GM21381 (cell line): ENCODE measurements at regions not wholly inside any gene's neighbourhood (a gene's known extent, or its start where the extent isn't known, plus 50 kb on each side); places are given as distances from the start of the nearest gene placed in this dataset.

Experiments
- ATAC-seq: cut with Tn5 transposase; IDR thresholded peaks from one replicate; pipeline ENCODE4 v1.9.1; 2021; ENCODE audit warnings: mild to moderate bottlenecking, moderate library complexity; ENCODE audit not compliant: unreplicated experiment

DNA sequence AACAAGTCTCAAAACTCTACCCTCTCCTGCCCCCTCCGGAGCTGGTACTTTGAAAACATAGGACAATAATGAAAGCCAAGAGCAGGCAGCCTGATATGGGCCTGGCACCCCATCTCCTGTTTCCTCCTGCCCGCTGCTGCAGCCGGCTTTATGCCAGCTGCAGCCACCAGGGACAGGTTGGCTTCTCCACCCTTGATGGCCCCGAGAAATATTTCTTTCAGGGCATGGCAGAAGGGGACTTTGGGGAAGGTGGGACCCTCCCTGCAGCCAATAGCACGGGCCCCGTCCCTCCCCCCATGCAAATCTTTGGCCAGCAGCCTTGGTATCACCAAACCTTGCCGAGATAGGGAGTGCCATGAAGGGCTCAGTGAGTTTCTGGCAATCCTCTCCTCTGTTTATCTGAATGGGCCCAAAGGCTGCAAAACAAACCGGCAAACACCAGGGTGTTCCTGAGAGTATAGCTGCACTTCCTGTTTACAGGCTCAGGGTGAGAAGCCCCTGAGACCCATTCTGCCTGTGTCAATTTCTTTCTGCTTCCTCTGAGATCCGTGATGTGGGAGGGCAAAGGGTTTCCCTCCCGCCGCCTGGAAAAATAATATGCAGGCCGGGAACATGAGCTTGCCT is 73.4 kb upstream of the BOD1 start:
- ATAC-seq, result no peak

DNA sequence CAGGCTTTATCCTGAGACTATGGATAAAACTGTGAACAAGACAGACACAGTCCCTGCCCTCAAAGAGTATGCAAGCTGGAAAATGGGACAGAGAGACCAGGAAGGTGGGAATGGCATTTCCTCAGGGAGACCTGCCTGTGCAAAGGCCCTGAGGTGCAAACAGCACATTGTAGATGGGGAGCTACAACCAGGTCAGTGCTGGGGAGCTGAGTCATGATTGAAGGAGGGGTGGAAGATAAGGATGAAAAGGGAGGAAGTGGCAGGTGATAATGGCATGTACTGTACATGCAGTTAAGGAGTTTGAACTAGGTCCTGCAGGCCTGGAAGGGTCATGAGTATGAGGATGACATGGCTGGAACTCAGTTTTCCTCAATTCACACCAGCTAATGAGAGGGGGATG is 75.5 kb upstream of the BOD1 start:
- no peak for ATAC-seq

DNA sequence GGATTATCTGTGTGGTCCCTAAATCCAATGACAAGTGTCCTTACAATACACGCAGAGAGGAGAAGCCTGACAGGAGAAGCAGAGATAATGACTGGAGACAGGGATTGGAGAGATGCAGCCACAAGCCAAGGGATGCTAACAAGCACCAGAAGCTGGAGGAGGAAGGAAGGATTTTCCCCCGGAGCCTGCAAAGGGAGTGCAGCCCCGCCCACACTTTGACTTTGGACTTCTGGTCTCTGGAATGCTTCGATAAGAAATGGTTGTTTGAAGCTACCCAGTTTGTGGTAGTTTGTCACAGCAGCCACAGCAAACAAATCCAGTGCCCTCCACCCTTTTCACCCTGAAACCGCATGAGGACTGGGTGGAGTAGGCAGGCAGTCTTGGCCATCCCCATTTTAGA is 77.2 kb upstream of the BOD1 start:
- ATAC-seq, result no peak

DNA sequence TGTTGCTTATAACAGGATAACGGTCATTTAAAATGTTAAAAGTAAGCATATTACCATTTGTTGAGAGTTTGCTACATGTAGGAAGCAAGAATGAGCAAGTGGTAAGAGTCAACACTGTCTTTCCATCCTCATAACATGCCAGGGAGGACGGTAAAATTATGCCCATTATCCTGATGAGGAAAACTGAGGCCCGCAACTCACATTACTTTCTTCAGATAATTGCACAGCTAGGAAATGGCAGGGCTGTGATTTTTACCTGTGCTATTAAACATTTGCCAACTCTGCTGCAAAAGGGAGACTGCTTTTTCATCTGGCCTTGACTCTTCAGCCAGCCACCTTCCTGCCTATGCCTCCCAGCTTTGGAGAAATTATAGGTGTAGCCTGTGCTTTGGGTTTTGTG is 79.8 kb upstream of the BOD1 start:
- no peak for ATAC-seq

DNA sequence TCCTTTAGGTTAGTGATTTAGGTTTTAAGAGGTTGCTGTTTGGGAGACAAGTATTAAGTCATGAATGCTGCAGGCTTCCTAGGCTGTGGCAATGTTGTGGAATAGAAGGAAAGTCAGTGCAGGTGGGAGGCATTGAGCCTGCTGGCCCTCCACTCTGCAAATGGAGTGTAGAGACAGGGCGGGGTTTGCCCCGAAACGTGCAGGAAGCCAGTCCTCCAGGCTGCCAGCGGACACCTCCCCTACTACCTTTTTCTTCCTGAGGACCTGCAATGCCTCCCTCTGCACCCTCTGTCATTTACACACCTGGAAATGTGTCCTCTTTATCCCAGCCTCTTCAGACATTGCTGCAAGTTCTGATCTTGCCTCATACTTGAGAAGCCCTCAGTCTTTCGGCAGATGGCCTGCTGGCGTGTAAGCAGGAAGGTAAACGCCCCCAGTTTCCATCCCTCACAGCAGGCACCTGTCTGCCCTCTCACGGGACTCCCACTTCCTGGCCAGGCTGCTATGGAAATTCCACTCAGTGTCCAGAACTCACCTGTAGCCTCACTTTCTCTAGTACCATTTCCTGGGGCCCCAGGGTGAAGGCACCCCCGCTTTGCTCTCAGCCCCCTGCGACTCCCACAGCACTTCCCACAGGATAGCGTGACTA is 81.6 kb upstream of the BOD1 start:
- no peak for ATAC-seq

DNA sequence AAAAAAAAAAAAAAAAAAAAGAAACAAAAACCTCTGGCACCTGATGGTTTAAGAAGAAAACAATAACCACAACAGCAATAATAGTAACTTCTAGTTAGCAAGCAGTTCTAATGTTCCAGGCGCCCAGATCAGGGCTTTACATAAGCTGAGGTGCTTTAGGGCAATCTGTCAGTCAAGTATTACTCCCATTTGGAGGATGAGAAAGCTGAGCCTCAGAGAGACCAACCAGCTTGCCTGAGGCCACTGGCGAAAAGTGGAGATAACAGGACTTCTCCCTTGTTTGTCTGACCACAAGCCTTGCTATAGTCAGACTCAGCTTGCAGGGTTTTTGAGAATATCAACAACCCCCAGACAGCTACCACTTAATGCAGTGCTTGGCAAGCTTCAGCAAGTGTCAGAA is 83.5 kb upstream of the BOD1 start:
- ATAC-seq, result no peak

DNA sequence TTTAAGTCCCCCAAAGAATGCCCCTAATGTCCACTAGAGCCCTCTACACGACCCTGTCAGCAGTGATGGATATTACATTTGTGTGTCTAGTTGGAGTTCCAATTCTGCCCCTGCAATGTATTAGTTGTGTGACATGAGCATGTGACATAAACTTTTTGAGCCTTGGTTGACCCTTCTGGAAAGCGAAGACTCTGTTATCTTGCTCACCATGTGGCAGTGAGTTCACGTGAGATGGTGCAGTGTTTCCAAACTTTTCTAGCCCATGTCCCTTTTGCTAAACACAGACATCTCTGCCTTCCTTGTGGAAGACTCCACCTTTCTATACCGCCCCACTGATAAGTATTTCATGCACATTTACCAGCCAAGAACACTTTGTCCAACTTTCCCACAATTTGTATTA is 87.0 kb upstream of the BOD1 start:
- no peak for ATAC-seq

DNA sequence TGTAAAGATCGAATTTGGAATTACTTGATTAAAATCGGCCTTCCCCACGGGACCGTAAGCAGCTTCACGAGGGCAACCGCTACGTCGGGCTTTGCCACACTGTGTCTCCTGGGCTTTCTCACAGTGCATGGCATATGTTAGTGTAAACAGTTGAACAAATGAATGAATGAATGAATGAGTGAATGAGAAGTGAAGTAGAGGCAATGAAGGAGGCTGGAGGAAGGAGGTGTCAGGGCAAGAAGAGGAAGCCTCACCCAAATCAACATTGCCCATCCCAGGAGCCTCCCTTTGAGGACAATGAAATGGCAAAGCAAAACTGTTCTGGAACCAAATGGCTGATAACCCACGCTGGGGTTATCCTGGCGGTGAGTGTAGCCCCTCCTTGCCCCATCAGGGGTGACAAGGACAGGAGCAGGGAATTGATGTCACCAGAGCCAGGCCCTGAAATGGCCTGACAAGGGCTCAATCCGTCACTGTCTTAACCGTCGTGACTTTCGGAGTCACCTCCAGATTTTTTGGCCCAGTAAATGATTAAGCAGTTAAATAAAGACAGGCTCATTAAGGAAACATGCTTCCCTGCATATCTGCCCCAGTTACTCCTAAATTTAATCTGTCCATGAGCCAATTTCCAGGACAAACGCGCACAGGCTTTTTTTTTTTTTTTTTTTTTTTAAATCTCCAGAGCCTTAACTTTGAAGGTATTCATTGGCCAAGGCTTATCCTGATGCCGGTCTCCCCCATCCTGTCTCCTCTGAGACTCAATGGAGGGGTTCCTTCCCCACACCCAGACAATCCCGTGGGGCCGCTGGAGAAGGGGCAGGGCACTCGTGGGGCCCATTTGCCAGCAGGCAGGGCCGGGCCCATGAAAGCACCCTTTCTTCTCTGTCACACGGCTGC is 88.4 kb upstream of the BOD1 start:
- ATAC-seq, result no peak

DNA sequence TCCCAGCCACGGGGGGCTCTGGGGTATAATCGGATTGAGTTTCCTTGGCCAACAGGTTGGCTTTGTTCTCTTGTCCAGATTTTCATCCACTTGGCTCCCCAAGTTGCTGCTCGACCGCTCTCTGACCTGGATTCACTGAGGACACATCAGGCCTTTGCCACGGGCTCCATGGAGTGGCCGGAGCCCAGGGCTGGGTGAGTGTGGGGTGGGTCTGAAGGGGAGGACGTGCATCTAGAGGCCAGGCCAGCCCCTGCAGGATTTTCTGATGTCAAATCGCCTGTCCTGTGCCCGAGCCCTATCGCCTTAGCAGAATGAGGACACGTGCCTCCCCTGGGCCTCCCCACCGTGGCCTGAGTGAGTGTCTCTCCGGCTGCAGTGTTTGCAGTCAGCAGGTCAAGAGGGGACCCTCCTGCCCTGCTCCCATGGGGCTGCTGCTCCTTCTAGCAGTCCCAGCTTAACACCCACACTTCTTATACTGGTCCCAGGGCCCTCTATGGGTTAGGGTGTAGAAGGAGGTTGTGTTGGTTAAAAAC is 89.1 kb upstream of the BOD1 start:
- no peak for ATAC-seq

DNA sequence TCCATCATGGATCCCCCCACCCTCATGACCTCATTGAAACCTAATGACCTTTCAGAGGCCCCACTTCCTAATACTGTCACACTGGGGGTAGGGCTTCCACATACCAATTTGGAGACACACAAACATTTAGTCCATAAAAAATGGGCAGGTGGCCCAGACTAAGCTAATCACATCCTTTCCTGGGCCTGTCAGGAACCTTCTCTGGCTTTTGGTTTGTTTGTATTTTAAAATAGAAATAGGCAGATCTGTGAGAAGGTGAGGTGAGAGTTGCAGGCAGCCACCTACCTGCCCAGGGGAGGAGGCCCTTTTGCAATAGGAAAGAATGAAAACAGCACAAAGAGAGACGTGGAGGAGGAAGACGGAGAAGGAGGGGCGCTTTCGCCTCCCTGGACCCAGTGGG is 90.2 kb upstream of the BOD1 start:
- ATAC-seq, result no peak

DNA sequence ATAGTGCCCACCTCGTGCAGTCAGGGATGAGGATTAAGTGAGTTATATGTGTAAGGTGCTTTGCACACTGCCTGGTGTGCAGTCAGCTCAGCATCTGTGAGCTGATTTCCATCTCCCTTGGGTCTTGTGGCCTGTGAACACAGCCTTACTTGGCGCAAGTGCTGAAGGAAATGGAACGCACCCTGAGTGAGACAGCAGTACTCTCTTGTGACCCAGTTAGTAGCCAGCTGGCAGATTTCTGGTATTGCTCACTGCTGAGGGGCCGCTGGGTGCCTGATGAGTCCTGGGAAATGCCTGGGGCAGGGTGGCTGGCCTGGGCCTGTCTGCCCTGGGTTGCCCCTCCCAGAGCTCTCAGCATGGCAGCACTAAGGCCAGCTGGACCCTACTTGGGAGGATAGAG is 90.9 kb upstream of the BOD1 start:
- ATAC-seq, result no peak

DNA sequence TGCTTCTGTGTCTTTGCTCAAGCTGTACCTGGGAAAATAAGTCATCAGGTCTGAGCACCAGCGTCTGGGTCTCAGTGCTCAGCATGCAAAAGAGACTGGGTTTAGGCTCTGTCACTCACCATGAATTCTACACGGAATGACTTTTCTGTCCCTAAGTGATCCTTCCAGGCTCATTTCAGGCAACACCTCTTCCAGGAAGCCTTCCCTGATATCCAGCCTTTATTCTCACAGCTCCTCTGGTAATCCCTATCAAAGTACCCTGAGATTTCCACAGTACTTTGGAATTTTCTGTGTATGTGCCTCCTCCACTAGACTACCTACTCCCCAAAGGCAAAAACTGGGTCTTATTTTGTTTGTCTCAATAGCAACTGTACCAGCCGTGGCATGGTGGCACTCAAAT is 92.7 kb upstream of the BOD1 start:
- ATAC-seq, result no peak

DNA sequence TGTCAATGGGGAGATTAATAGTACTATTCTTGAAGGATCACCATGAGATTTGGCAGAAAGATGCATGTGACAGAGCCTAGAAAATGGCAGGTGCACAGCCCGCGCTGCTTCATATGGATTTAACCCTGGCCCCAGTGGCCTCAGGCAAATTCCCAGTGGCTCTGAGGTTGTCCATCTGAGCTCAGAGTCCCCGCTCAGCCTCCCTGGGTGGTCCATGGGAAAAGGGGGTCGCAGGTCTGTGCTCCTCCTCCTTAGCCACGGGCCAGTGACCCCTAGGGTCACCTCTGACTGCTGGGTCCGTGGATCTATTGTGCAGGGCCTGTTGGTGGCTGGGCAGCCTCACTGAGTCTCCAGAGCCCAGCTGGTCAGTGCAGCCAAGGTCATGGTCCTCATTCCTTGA is 93.3 kb upstream of the BOD1 start:
- ATAC-seq, result no peak

DNA sequence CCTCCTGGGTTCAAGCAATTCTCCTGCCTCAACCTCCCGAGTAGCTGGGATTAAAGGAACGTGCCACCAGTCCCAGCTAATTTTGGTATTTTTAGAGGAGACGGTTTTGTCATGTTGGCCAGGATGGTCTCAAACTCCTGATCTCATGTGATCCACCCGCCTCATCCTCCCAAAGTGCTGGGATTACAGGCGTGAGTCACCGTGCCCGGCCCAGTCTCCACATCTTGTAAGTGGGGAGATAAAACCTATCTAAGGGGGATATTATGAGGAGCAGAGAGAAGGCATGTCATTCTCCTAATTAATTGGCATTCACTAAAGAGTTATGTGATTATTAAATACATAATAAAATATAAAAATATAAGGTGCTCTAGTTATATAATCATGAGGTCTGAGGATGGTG is 94.1 kb upstream of the BOD1 start:
- ATAC-seq, result no peak

DNA sequence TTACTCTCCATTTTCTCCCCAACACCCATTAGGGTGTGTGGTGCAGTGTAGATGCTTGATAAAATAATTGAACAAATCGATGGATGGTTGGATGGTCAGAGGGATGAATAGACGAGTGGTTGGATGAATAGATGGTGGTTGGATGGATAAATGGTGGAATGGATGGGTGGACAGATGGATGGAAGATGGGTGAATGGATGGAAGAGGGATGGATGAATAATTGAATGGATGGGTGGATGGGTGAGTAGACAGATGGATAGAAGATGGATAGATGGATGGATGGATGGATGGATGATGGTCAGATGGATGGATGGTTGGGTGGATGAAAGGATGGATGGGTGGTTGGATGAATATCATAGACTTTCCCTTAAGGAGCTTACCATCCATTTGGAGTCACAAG is 95.0 kb upstream of the BOD1 start:
- ATAC-seq, result no peak

DNA sequence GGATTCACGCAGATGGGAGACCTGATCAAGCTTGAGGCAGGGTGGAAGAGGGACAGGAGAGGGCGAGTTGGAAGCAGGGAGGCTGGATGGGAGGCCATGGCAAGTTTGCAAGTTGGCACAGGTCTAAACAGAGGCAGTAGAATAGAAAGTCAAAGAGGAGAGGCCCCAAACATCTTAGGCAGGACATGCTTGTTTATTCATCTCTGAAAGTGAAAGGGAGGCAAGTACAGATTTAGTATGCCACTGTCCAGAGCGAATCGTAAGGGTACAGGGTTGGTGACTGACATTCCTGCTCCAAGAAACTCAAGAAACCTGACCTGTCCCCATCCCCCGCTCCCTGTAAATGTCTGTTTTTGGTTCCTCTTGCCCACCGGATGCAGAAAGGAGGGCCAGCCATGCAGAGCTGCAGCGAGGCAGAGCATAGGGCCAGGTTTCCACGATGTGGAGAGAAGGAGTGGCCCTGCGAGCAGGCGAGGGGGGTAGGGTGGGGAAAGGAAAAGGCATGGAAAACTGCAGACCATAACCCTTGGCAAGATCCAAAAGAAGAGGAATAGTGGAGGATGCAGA is 96.2 kb upstream of the BOD1 start:
- ATAC-seq, result no peak

DNA sequence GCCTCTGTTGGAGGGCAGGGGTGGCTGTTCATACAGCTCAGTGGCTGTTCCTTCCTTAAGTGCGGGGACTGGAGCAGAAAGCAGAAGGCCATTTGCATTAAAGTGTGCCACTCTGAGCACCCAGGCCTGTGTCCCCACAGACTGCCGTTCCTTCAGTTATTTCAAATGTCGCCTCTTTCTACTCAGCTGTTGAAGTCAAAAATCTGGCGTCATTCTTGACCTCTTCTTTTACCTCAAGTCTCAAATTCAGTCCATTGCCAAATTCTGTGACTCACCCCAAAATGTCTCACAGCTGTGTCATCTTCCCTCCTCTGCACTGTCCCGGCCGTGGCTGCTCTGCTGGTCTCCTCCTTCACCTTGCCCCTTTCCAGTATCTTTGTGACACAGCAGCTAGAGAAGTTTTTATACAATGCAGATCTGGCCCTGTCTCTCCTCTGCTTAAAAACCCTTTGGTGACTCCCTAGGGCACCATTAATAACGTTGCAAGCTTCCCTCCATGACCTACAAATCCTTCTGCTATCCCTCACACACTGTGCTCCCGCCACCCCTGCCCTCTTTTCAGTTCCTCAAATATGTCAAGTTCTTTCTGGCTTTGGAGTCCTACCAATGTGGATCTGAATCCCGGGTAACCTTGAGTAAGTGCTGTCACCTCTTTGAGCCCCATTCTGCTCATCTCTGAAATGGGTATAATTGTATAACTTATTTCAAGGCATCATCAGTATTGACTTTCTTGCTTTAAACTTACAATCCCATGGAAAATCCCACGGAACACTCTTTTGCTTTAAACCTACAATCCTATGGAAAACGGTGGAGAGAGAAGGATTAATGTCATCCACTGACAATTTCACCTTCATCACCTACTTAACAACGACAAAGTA is 98.3 kb upstream of the BOD1 start:
- ATAC-seq, result no peak

DNA sequence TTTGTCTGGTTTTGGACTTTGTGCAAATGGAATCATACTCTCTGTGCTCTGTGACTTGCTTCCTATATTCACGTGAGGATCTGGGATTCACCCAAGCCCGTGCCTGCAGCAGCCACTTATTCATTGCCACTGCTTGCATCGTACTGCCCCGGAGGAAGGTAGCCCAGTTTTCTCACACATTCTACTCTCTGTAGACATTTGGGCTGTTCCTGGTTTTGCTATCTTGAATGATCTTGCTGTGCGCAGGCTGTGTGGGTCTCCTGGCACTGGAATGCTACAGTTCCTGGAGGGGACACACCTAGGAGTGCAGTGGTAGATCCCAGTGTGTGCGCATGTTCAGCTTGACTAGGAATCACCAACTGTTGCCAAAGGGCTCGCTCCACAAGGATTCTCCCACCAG is 99.2 kb upstream of the BOD1 start:
- ATAC-seq, result no peak

DNA sequence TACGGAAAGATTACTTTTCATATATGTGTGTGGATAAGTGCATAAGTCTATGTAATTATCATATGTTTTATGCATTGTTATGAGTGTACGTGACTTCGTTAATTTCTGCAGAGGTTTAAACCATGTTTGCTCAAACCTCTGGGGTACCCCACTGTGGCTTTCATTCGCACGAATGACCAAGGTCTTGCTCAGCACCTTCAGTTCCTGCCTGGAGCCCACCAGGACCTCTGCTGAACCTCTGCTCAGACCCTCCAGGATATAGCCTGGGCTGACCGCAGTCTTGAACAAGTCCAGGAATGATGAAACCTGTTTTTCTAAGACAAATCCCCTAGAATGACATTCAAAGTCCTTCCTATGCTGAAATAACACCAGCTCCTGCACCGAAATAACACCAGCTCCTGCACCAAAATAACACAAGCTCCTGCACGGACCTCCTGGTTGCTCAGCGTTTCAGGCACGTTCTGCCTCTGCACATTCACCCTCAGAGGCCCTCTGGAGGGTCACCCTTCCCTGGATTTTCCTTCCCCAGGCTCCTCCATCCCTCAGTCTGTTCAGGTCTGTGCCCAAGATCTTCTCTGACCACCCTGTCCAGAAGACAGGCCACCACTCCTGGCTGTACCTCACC is 99.7 kb upstream of the BOD1 start:
- no peak for ATAC-seq

DNA sequence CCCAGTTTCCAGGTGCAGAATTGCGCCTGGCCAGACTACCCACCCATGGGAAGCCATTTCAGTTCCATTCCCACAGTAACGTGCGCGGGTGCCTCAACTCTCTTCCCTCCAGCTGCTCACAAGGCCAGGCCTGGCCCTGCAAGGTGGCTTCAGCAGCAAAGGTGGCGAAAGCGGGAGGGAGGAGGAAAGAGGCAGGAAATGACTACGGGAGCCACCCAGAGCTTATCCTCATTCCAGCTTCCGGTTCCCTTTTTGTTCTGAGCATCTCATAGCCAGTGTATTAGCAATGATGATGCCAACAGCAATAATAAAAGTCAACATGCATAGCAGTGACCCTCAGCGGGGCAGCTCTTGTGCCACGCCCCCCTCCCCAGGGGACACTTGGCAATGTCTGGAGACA is 101.5 kb upstream of the BOD1 start:
- no peak for ATAC-seq
